HepG2 (cell line): ENCODE measurements at regions not wholly inside any gene's neighbourhood (a gene's known extent, or its start where the extent isn't known, plus 50 kb on each side); places are given as distances from the start of the nearest gene placed in this dataset.

ENCODE experiments used
- ATAC-seq: fragments of 200-7000 bp; cut with Tn5 transposase; 3 replicates; pipeline ENCODE4 v1.9.1; 2020; ENCODE audit warnings: mild to moderate bottlenecking, moderate library complexity
- BruUV-seq: library from RNA; stranded (reverse); fragments of 400-500 nt; replicated peaks from 2 replicates; lab custom pipeline; 2021; lab: Mats Ljungman, UMichigan
- CTCF ChIA-PET: fragments of 300-600 bp; formaldehyde crosslinking; extraction: SDS; loops from one replicate; lab custom pipeline; 2021; ENCODE audit warnings: low total read pairs, inconsistent platforms, low intra/inter-chr PET ratio; lab: Yijun Ruan, JAX
- POLR2A ChIA-PET: fragments of 350-600 bp; sonication (Branson Sonifier 250); formaldehyde crosslinking; loops from one replicate; lab custom pipeline; 2020; ENCODE audit warnings: antibody characterized with exemption, inconsistent platforms; lab: Yijun Ruan, JAX
- DNase-seq: peaks from one replicate; pipeline ENCODE4 v3.0.0-alpha.2; 2015; ENCODE audit warnings: low spot score
- FAIRE-seq: peaks from 3 replicates; lab custom pipeline; 2011; peaks lifted over from hg19 to GRCh38; lab: Jason Lieb, UNC
- H2AFZ ChIP-seq: one replicate; pipeline ENCODE4 v1.6.1; 2011; ENCODE audit warnings: low read length, inconsistent platforms
- H3K27ac ChIP-seq: fragments of 300-600 bp; 3 replicates; pipeline ENCODE4 v1.8.0; 2011; ENCODE audit warnings: mixed run types, mild to moderate bottlenecking, mixed read lengths, low read length, inconsistent platforms; ENCODE audit not compliant: insufficient read depth; ENCODE audit errors: extremely low read length
- H3K27me3 ChIP-seq, 2 experiments: fragments of 200-600 bp in 1 of 2; 2 replicates in 1 of 2; 3 replicates in 1 of 2; pipeline versions ENCODE4 v1.6.0 to v1.8.0; 2011; ENCODE audit warnings: low read length in 2 of 2, mild to moderate bottlenecking in 2 of 2, moderate library complexity in 2 of 2, inconsistent platforms in 1 of 2; ENCODE audit not compliant: insufficient read depth in 2 of 2, control insufficient read depth in 1 of 2
- H3K36me3 ChIP-seq, 2 experiments: fragments of 200-600 bp in 1 of 2; replicated peaks in 1 of 2; 2 replicates in 1 of 2; 3 replicates in 1 of 2; pipeline versions ENCODE4 v1.5.1 to v1.8.0; 2011; ENCODE audit warnings: low read length in 2 of 2, inconsistent platforms in 1 of 2; ENCODE audit not compliant: insufficient read depth in 2 of 2, control insufficient read depth in 1 of 2
- H3K4me1 ChIP-seq: 2 replicates; pipeline ENCODE4 v1.5.1; 2012; ENCODE audit warnings: low read length, inconsistent platforms; ENCODE audit not compliant: insufficient read depth
- H3K4me2 ChIP-seq: 2 replicates; pipeline ENCODE4 v1.6.0; 2011; ENCODE audit warnings: low read depth, low read length, inconsistent platforms
- H3K4me3 ChIP-seq, 3 experiments: fragments of 200-600 bp in 1 of 3; sonication (generic), shearing (Covaris generic) in 1 of 3; replicated peaks in 1 of 3; 2 replicates each; pipeline ENCODE4 v1.5.1; 2011 to 2016; ENCODE audit warnings: low read length in 3 of 3, inconsistent platforms in 2 of 3, low read depth in 2 of 3, mild to moderate bottlenecking in 2 of 3, control low read depth in 1 of 3, mixed read lengths in 1 of 3; ENCODE audit not compliant: insufficient read depth in 1 of 3
- H3K79me2 ChIP-seq: one replicate; pipeline ENCODE4 v1.6.1; 2011; ENCODE audit warnings: low read length, inconsistent platforms; ENCODE audit not compliant: insufficient read depth
- H3K9ac ChIP-seq: 2 replicates; pipeline ENCODE4 v1.6.0; 2011; ENCODE audit warnings: mild to moderate bottlenecking, low read depth, low read length, inconsistent platforms; ENCODE audit not compliant: insufficient read depth
- H3K9me3 ChIP-seq: 2 replicates; pipeline ENCODE4 v1.5.1; 2012; ENCODE audit warnings: mild to moderate bottlenecking, low read length
- H4K20me1 ChIP-seq: 2 replicates; pipeline ENCODE4 v1.6.0; 2011; ENCODE audit warnings: inconsistent platforms, mild to moderate bottlenecking, low read length, moderate library complexity; ENCODE audit not compliant: insufficient read depth
- ATF1 ChIP-seq: IDR thresholded peaks from 2 replicates; pipeline ENCODE4 v1.6.1; 2016; ENCODE audit warnings: mild to moderate bottlenecking, control low read depth
- CREB1 ChIP-seq, 2 experiments: fragments of 450-650 bp in 1 of 2; IDR thresholded peaks; 2 replicates each; pipeline ENCODE4 v1.6.1; 2016 to 2017; ENCODE audit warnings: control low read depth in 1 of 2, mild to moderate bottlenecking in 1 of 2, missing compliant biosample characterization in 1 of 2, missing genetic modification characterization in 1 of 2
- DR1 ChIP-seq: sonication (generic); formaldehyde crosslinking; IDR thresholded peaks from 2 replicates; pipeline ENCODE4 v1.8.0; 2021; ENCODE audit warnings: mild to moderate bottlenecking, missing genetic modification reagents, inconsistent platforms
- FOXP1 ChIP-seq, 2 experiments: fragments of 450-650 bp in 1 of 2; IDR thresholded peaks; 2 replicates each; pipeline ENCODE4 v1.6.1; 2017 to 2018; ENCODE audit warnings: antibody characterized with exemption in 1 of 2
- HNRNPLL ChIP-seq: fragments of 200-400 bp; formaldehyde crosslinking; IDR thresholded peaks from 2 replicates; pipeline ENCODE4 v1.6.1; 2017; ENCODE audit warnings: mild to moderate bottlenecking, low read depth, low read length; ENCODE audit not compliant: poor library complexity, severe bottlenecking
- MBD4 ChIP-seq: IDR thresholded peaks from 2 replicates; pipeline ENCODE4 v1.6.1; 2012; ENCODE audit warnings: low read length, inconsistent platforms, borderline replicate concordance
- PCBP1 ChIP-seq: fragments of 200-400 bp; formaldehyde crosslinking; IDR thresholded peaks from 2 replicates; pipeline ENCODE4 v1.6.1; 2017; ENCODE audit warnings: mild to moderate bottlenecking, low read depth, low read length, borderline replicate concordance
- PPARG ChIP-seq: conservative IDR thresholded peaks from 2 replicates; pipeline ENCODE4 v1.6.1; 2016; ENCODE audit warnings: missing biosample characterization, missing genetic modification reagents
- SPEN ChIP-seq: sonication (generic); formaldehyde crosslinking; IDR thresholded peaks from 2 replicates; pipeline ENCODE4 v1.5.1; 2020; ENCODE audit warnings: low read depth, mild to moderate bottlenecking, missing genetic modification reagents
- STAG1 ChIP-seq: sonication (generic); formaldehyde crosslinking; IDR thresholded peaks from 2 replicates; pipeline ENCODE4 v1.4.0; 2020; ENCODE audit warnings: missing genetic modification reagents
- TCF7 ChIP-seq: sonication (generic); IDR thresholded peaks from 2 replicates; pipeline ENCODE4 v1.6.1; 2016; ENCODE audit warnings: antibody characterized with exemption, low read depth
- ZBTB4 ChIP-seq: sonication (generic); formaldehyde crosslinking; IDR thresholded peaks from 2 replicates; pipeline ENCODE4 v1.4.0; 2020; ENCODE audit warnings: missing genetic modification reagents, mild to moderate bottlenecking, borderline replicate concordance
- ZFP41 ChIP-seq: sonication (generic); formaldehyde crosslinking; IDR thresholded peaks from 2 replicates; pipeline ENCODE4 v1.4.0; 2020; ENCODE audit warnings: mild to moderate bottlenecking, missing genetic modification reagents, borderline replicate concordance
- ZNF350 ChIP-seq: sonication (generic); formaldehyde crosslinking; IDR thresholded peaks from 2 replicates; pipeline ENCODE4 v1.4.0; 2020; ENCODE audit warnings: mild to moderate bottlenecking, low read depth, missing genetic modification reagents, borderline replicate concordance
- ZNF431 ChIP-seq: sonication (generic); formaldehyde crosslinking; IDR thresholded peaks from 2 replicates; pipeline ENCODE4 v1.9.0; 2022; ENCODE audit warnings: missing genetic modification reagents, low read depth, mild to moderate bottlenecking, borderline replicate concordance
- in situ Hi-C: cut with HindIII; loops from 2 replicates; pipeline ENCODE4 v1.10.0; 2017; ENCODE audit warnings: low pct_unique_long_range_greater_than_20kb; ENCODE audit not compliant: extremely low pct_ligation_motif_present
- intact Hi-C: fragments of 100-400 bp; cut with micrococcal nuclease; formaldehyde crosslinking; loops from one replicate; pipeline ENCODE4 v1.10.0; 2022; ENCODE audit not compliant: unreplicated experiment
- TF ChIP-seq, protein P1 (sequence below): sonication (generic); formaldehyde crosslinking; IDR thresholded peaks from 2 replicates; pipeline ENCODE4 v1.8.0; 2022; ENCODE audit warnings: missing genetic modification reagents, mild to moderate bottlenecking, inconsistent platforms, borderline replicate concordance
- TF ChIP-seq, protein P2 (sequence below): IDR thresholded peaks from 2 replicates; pipeline ENCODE4 v1.6.1; 2016; ENCODE audit warnings: low read depth, control low read depth

GRCh38 chr13:22563272-22563671, 617.5 kb upstream of the SGCG start:
- ATAC-seq (no peak), DNase-seq (no peak), FAIRE-seq (no peak)
- CTCF ChIA-PET, result no interaction called here
- Histone ChIP-seq H3K27ac (no peak overlapping the region), H3K4me2 (no peak overlapping the region), H4K20me1 (no peaks in the 10 kb centered on the region), H3K4me3 (no peak overlapping the region), H2AFZ (no peak overlapping the region), H3K36me3 (no peaks in the 10 kb centered on the region), H3K9me3 (no peaks in the 10 kb centered on the region), H3K4me1 (no peaks in the 10 kb centered on the region), H3K79me2 (no peaks in the 10 kb centered on the region), H3K9ac (no peak overlapping the region), H3K27me3 (no peaks in the 10 kb centered on the region)
- in situ Hi-C loops (no loop called here), intact Hi-C loops (no loop called here)
- BruUV-seq, result no TSS peak
- POLR2A ChIA-PET, result no interaction called here
- TF ChIP-seq TCF7, result no peak
- TF ChIP-seq FOXP1 (IDR thresholded peaks at IDR 0.05), result no peak
- no peak for TF ChIP-seq FOXP1 (CRISPR knock-in tag; IDR thresholded peaks at IDR 0.05)
- no peak for TF ChIP-seq HNRNPLL
- no peak for TF ChIP-seq STAG1 (CRISPR knock-in tag)
- TF ChIP-seq ZBTB4 (CRISPR knock-in tag), result no peak
- TF ChIP-seq ZFP41 (CRISPR knock-in tag), result no peak
- TF ChIP-seq, protein P1, sequence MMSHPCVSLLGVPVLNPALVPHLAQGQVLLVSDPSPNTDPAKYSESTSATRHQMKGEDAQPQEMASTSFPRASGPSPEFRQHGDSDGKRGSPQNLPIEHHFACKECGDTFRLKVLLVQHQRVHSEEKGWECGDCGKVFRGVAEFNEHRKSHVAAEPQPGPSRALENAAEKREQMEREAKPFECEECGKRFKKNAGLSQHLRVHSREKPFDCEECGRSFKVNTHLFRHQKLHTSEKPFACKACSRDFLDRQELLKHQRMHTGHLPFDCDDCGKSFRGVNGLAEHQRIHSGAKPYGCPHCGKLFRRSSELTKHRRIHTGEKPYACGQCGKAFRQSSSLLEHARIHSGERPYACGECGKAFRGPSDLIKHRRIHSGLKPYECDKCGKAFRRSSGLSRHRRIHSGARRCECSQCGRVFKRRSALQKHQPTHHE, result no peak
- TF ChIP-seq MBD4, result no peak
- TF ChIP-seq SPEN (CRISPR knock-in tag), result no peak
- no peak for TF ChIP-seq DR1
- TF ChIP-seq ATF1, result no peak
- TF ChIP-seq PCBP1, result no peak
- TF ChIP-seq ZNF350 (CRISPR knock-in tag), result no peak
- TF ChIP-seq PPARG (CRISPR knock-in tag), result no peak
- TF ChIP-seq, protein P2, sequence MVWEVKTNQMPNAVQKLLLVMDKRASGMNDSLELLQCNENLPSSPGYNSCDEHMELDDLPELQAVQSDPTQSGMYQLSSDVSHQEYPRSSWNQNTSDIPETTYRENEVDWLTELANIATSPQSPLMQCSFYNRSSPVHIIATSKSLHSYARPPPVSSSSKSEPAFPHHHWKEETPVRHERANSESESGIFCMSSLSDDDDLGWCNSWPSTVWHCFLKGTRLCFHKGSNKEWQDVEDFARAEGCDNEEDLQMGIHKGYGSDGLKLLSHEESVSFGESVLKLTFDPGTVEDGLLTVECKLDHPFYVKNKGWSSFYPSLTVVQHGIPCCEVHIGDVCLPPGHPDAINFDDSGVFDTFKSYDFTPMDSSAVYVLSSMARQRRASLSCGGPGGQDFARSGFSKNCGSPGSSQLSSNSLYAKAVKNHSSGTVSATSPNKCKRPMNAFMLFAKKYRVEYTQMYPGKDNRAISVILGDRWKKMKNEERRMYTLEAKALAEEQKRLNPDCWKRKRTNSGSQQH (CRISPR knock-in tag), result no peak
- TF ChIP-seq CREB1 (IDR thresholded peaks at IDR 0.05), result no peak
- TF ChIP-seq CREB1 (CRISPR knock-in tag; IDR thresholded peaks at IDR 0.05), result no peak
- no peak for TF ChIP-seq ZNF431 (CRISPR knock-in tag)
